Ectodermal cell (in vitro differentiated cells): ENCODE measurements at regions not wholly inside any gene's neighbourhood (a gene's known extent, or its start where the extent isn't known, plus 50 kb on each side); places are given as distances from the start of the nearest gene placed in this dataset.
"Not testable (repeated sequence)": the region's sequence is repeated elsewhere in the genome, so short reads cannot be mapped to it uniquely, and the experiment has no call there.

Experiments used
- H3K27ac ChIP-seq: 2 replicates; pipeline ENCODE4 v1.7.0; 2013; ENCODE audit warnings: mild to moderate bottlenecking, low read depth, low read length; ENCODE audit not compliant: insufficient read depth, poor library complexity, severe bottlenecking
- H3K27me3 ChIP-seq: 2 replicates; pipeline ENCODE4 v1.7.0; 2013; ENCODE audit warnings: mild to moderate bottlenecking, low read length; ENCODE audit not compliant: insufficient read depth, control insufficient read depth, poor library complexity, severe bottlenecking
- H3K36me3 ChIP-seq: one replicate; pipeline ENCODE4 v1.7.0; 2013; ENCODE audit warnings: low read length; ENCODE audit not compliant: control insufficient read depth, insufficient read depth
- H3K4me1 ChIP-seq: one replicate; pipeline ENCODE4 v1.7.0; 2013; ENCODE audit warnings: low read length; ENCODE audit not compliant: control insufficient read depth, insufficient read depth
- H3K4me3 ChIP-seq: 2 replicates; pipeline ENCODE4 v1.7.0; 2013; ENCODE audit warnings: low read depth, low read length, control low read depth; ENCODE audit not compliant: insufficient read depth
- H3K9me3 ChIP-seq: 2 replicates; pipeline ENCODE4 v1.7.0; 2013; ENCODE audit warnings: mild to moderate bottlenecking, low read length, moderate library complexity; ENCODE audit not compliant: control insufficient read depth
- WGBS, 2 experiments: methylation state at CpG; one replicate each; pipeline ENCODE4 v1.1.7; 2013; ENCODE audit warnings: missing lambda C conversion rate in 2 of 2; 5-methylcytosine and 5-hydroxymethylcytosine counted together

DNA sequence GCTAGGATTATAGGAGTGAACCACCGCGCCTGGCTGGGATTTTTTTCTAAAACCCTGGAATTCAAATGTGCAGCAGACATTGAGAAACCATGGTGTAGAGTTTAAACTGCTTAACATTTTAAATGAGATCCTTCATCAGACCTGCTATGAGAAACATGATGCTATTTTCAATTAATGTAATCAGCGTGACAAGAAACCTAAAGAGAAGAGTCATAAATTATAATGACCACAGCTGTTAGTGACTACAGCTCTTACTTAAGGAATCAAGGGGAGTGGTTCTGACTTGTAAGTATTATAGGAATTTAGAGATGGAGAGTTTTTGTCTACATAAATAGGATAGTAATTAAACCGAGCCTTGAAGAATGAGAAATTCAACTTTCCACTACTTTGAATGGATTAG, 170.6 kb downstream of the BARX2 start:
- no peak overlapping the region for H3K27ac ChIP-seq
- H3K36me3 ChIP-seq, result no peaks in the 10 kb centered on the region
- WGBS, 2 experiments, result 88 to 94% methylated on average over 3 to 4 of the region's 4 CpGs
- H3K4me3 ChIP-seq, result no peak overlapping the region
- H3K27me3 ChIP-seq, result no peaks in the 10 kb centered on the region
- no peaks in the 10 kb centered on the region for H3K4me1 ChIP-seq
- no peaks in the 10 kb centered on the region for H3K9me3 ChIP-seq

DNA sequence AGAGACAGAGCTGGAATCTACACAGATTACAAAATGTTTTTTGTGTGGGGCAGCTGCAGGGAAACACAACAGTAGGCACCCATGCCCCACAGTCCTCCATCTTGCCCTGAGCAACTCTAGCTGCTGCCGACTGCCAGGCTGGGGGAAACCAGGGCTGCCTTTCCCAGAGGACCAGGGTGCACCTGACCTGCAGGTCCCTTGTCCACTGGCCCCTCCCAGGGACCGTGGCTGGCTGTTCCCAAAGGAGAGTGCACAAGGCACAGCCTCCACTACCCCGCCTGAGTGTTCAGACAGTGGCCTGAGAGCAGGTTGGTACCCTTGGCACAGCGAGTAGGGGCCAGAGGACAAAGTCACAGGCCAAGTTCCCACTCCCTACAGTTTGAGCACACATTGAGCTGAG, 181.8 kb downstream of the BARX2 start:
- Histone ChIP-seq H3K27ac (no peak overlapping the region), H3K9me3 (no peaks in the 10 kb centered on the region), H3K4me1 (no peaks in the 10 kb centered on the region), H3K36me3 (no peaks in the 10 kb centered on the region), H3K4me3 (no peak overlapping the region), H3K27me3 (no peaks in the 10 kb centered on the region)
- WGBS, 2 experiments, result 80 to 83% methylated on average over 4 of the region's 4 CpGs

DNA sequence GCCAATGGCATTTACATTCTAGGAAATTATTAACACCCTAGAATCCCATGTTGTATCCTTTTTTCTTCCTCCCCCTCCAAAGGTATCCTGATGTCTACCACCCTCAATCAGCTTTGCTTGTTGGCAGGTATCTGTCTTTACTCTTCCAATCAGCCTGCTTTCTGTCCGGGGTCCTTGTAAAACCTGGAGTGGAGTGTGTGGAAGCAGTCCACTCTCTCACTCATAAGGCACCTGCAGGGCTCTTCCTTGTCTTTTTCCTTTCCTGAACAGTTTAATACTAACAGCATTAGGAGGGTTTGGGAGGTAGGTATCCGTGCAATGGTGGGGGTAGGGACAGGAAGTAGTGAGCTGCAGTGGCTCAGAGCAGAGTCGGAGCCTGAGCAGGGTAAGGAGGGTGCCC, 193.4 kb downstream of the BARX2 start:
- Histone ChIP-seq H3K4me1 (no peaks in the 10 kb centered on the region), H3K36me3 (no peaks in the 10 kb centered on the region), H3K27me3 (no peaks in the 10 kb centered on the region), H3K27ac (no peak overlapping the region), H3K4me3 (no peak overlapping the region), H3K9me3 (no peaks in the 10 kb centered on the region)
- 88 to 91% methylated on average over 3 of the region's 3 CpGs for WGBS, 2 experiments

DNA sequence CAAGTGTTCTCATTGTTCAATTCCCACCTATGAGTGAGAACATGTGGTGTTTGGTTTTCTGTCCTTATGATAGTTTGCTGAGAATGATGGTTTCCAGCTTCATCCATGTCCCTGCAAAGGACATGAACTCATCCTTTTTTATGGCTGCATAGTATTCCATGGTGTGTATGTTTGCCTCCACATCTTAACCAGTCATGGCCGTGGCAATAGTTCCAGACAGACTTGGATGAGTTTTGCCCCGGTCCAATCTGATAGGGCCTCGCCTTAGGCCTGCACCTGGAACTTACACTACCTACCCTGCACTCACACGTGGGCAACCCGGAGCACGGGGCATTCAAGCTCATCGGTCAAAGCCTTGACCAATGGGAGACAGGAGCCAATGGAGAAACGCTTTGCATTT, 197.0 kb downstream of the BARX2 start:
- H3K27me3 ChIP-seq, result not testable (repeated sequence)

DNA sequence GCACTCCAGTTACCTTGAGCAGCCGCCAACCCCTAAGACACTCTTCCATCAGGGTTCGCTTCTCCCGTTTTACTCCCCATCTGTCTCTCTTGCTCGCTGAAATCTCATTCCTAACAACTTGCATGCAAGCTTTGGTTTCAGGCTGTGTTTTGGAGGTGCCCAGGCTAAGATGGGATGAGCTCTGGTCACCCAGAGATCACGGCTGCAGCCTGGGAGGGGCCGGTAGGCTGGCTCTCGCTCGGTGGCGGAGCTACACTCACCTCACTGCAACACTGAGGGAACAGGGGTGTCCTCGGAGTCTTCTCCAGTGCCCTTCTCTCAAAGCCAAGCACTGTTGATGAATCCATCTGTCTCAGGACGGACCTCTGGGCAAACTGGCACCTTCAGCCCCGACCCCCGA, 197.5 kb downstream of the BARX2 start:
- WGBS, 2 experiments, result 93 to 96% methylated on average over 13 of the region's 13 CpGs
- H3K36me3 ChIP-seq, result no peaks in the 10 kb centered on the region
- H3K27ac ChIP-seq, result no peak overlapping the region

More for the DNA sequence above, 197.0 kb downstream of the BARX2 start:
- not testable (repeated sequence) for H3K27ac ChIP-seq, H3K4me3 ChIP-seq, H3K4me1 ChIP-seq, H3K9me3 ChIP-seq, H3K36me3 ChIP-seq
- WGBS, 2 experiments, result 94% methylated on average over 8 of the region's 8 CpGs

DNA sequence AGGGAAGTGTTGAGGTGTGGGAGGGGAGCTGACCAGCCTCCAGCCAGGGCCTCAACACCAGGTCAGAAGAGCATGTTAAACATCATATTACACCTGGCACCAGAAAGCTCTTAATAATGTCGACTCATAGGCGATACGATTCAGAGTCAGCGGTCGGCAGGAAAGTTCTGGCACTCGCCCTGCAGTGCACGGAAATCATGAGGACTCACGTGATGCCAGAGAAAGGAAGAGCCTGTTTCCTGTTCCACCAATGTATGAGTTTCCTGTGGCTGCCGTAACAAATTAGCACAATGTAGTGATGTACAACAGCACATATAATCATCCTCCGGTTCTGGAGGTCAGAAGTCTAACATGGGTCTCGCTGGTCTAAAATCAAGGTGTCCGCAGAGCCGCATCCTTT, 198.8 kb downstream of the BARX2 start:
- H3K36me3 ChIP-seq, result no peaks in the 10 kb centered on the region
- no peak overlapping the region for H3K4me3 ChIP-seq
- no peak overlapping the region for H3K27ac ChIP-seq
- H3K4me1 ChIP-seq, result no peaks in the 10 kb centered on the region
- 95 to 96% methylated on average over 13 of the region's 13 CpGs for WGBS, 2 experiments
- H3K27me3 ChIP-seq, result no peaks in the 10 kb centered on the region
- no peaks in the 10 kb centered on the region for H3K9me3 ChIP-seq

More for the DNA sequence above, 197.5 kb downstream of the BARX2 start:
- no peaks in the 10 kb centered on the region for H3K4me1 ChIP-seq
- no peaks in the 10 kb centered on the region for H3K27me3 ChIP-seq
- no peak overlapping the region for H3K4me3 ChIP-seq
- H3K9me3 ChIP-seq, result no peaks in the 10 kb centered on the region

DNA sequence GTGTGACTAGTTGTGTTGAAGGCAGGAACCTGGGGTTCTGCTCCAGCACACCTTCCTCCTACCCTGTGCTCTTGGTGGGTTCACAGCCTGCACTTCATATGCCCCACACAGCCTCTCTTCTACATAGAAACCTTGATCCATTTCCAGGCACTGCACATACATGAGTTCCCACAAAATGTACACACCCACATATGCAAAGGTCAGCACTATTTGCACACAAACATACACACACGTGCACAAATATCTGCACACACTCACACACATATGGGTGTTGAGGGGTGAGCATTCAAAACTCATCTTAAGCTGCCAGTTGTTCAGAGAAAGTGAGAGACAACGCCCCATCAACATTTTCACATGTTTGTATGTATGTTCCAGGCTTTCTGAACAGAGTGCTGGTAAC, 201.0 kb downstream of the BARX2 start:
- H3K36me3 ChIP-seq, result no peaks in the 10 kb centered on the region
- no peaks in the 10 kb centered on the region for H3K9me3 ChIP-seq
- H3K4me1 ChIP-seq, result no peaks in the 10 kb centered on the region
- H3K27me3 ChIP-seq, result no peaks in the 10 kb centered on the region
- no peak overlapping the region for H3K27ac ChIP-seq
- 95 to 98% methylated on average over 2 of the region's 2 CpGs for WGBS, 2 experiments
- no peak overlapping the region for H3K4me3 ChIP-seq

DNA sequence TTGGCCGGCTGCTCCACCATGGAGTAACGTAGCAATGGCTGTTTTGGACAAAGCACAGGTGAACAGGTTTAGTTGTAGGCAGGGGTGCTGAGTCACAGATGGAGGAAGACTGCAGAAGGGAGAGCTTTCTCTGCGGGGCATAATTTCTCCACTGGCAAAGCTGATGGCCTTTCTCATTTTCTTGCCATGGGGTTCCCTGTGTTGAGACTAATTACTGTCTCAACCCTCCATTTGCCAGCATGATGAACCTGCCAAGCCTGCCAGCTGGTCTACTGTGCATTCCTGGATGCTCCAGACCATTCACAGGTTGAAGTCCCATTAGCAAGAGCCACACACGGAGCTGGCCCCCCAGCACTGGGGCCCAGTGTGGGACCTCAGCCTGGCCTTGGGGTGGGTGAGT, 202.4 kb downstream of the BARX2 start:
- H3K9me3 ChIP-seq, result no peaks in the 10 kb centered on the region
- WGBS, 2 experiments, result 94 to 96% methylated on average over 4 of the region's 4 CpGs

DNA sequence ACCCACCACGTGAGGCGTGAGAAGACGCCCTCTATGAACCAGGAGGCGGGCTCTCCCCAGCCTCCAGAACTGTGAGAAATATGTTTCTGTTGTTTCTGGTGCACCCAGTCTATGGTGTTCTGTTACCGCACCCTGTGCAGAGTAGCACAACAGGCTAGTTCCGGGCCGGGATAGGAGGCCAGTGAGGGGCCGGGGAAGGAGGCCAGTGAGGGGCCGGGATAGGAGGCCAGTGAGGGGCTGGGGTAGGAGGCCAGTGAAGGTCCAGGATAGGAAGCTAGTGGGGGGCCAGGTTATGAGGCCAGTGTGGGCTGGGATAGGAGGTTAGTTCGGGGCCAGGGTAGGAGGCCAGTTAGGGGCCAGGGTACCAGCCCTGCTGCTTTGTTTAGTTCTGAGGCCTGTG, 204.6 kb downstream of the BARX2 start:
- WGBS, 2 experiments, result 93 to 96% methylated on average over 10 of the region's 10 CpGs
- Histone ChIP-seq H3K27ac (no peak overlapping the region), H3K4me3 (no peak overlapping the region), H3K4me1 (no peaks in the 10 kb centered on the region), H3K9me3 (no peaks in the 10 kb centered on the region), H3K27me3 (no peaks in the 10 kb centered on the region), H3K36me3 (no peaks in the 10 kb centered on the region)

More for the DNA sequence above, 202.4 kb downstream of the BARX2 start:
- no peaks in the 10 kb centered on the region for H3K4me1 ChIP-seq
- H3K27ac ChIP-seq, result no peak overlapping the region
- H3K4me3 ChIP-seq, result no peak overlapping the region
- no peaks in the 10 kb centered on the region for H3K36me3 ChIP-seq
- no peaks in the 10 kb centered on the region for H3K27me3 ChIP-seq

DNA sequence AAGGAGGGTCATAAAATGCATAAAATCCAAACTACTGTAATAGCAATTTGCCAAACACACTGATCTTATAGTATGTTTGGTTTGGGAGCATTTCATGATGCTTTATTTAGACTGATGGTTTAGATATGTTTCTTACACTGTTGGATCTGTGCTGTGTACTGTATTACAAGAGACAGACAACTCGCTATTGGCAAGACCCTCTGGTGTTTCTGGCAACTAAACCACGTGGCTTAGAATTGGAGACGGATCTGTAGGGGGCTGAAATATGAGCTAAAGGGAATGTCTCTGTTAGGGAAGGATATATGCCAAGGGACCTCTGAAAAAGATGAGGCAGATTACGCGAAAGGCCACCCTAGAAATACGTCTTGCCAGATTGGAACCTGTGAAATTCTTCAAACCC, 208.7 kb downstream of the BARX2 start:
- H3K27me3 ChIP-seq, result no peaks in the 10 kb centered on the region
- 87 to 89% methylated on average over 6 of the region's 6 CpGs for WGBS, 2 experiments
- no peak overlapping the region for H3K27ac ChIP-seq
- no peak overlapping the region for H3K4me3 ChIP-seq
- no peaks in the 10 kb centered on the region for H3K36me3 ChIP-seq
- H3K9me3 ChIP-seq, result no peaks in the 10 kb centered on the region
- peaks cover 6% of the 10 kb centered on the region for H3K4me1 ChIP-seq

DNA sequence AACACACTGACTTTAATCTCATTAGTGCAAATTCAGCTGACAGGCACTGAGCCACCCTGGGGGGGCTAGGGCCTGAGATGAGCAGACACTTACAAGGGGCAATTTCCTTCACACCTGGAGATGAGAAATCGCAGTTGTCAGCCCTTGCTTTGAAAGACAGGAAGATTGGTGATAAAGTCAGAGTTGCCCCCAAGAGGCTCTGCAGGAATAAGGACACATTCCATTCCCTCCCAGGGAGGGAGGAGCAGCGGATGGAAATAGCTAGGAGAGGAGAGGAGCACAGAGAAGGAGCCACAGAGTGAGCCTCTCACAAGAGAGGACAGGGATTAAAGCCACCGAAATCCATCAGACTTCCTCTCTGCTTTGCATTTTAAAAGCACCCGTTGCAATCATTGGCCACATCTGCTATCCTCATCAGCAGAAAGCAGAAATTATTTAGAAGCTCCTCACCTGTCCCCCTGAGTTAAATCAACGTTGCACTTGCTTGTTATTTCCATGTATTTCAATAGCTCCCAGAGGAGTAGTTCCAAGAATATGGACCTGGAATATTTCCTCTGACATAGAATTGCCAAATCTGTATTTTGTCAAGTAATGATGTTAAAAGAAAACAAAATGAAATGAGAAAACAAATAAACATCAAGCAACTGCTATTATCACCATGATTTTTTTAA, 213.7 kb downstream of the BARX2 start:
- H3K9me3 ChIP-seq, result no peaks in the 10 kb centered on the region

More for the DNA sequence above, 213.7 kb downstream of the BARX2 start:
- WGBS, 2 experiments, result 21 to 22% methylated on average over 5 of the region's 5 CpGs
- no peak overlapping the region for H3K27ac ChIP-seq
- no peak overlapping the region for H3K4me3 ChIP-seq
- no peaks in the 10 kb centered on the region for H3K36me3 ChIP-seq
- H3K4me1 ChIP-seq, result peaks cover 9% of the 10 kb centered on the region
- H3K27me3 ChIP-seq, result no peaks in the 10 kb centered on the region
